ENCODE measurements at regions not wholly inside any gene's neighbourhood (a gene's known extent, or its start where the extent isn't known, plus 50 kb on each side); places are given as distances from the start of the nearest gene placed in this dataset.

DNA sequence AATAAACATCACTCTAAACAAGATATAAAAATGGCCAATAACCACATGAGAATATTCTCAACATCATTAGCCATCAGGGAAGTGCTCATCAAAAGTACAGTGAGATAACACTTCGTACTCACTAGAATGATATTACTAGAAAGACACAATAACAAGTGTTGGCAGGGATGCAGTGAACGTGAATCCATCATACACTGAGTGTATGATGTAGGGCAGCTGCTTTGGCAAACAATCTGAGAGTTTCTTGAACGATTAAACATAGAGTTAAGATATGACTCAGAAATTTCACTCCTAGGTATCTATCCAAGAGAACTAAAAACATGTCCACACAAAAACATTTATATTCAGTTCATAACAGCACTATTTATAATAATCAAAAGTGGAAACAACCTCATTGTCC, 368.9 kb downstream of the PID1 start:
- H3K27me3 ChIP-seq = no peaks in the 10 kb centered on the region
- no peaks in the 10 kb centered on the region for H3K36me3 ChIP-seq
- H3K4me3 ChIP-seq = no peak overlapping the region
- H3K27ac ChIP-seq = no peak overlapping the region
- H3K9me3 ChIP-seq = no peaks in the 10 kb centered on the region
- TF ChIP-seq, protein P1, sequence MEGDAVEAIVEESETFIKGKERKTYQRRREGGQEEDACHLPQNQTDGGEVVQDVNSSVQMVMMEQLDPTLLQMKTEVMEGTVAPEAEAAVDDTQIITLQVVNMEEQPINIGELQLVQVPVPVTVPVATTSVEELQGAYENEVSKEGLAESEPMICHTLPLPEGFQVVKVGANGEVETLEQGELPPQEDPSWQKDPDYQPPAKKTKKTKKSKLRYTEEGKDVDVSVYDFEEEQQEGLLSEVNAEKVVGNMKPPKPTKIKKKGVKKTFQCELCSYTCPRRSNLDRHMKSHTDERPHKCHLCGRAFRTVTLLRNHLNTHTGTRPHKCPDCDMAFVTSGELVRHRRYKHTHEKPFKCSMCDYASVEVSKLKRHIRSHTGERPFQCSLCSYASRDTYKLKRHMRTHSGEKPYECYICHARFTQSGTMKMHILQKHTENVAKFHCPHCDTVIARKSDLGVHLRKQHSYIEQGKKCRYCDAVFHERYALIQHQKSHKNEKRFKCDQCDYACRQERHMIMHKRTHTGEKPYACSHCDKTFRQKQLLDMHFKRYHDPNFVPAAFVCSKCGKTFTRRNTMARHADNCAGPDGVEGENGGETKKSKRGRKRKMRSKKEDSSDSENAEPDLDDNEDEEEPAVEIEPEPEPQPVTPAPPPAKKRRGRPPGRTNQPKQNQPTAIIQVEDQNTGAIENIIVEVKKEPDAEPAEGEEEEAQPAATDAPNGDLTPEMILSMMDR (IDR thresholded peaks at IDR 0.05) = no peak
- no peak for TF ChIP-seq POLR2A (IDR thresholded peaks at IDR 0.05)
- no peaks in the 10 kb centered on the region for H3K4me1 ChIP-seq
- DNase-seq = no peak

DNA sequence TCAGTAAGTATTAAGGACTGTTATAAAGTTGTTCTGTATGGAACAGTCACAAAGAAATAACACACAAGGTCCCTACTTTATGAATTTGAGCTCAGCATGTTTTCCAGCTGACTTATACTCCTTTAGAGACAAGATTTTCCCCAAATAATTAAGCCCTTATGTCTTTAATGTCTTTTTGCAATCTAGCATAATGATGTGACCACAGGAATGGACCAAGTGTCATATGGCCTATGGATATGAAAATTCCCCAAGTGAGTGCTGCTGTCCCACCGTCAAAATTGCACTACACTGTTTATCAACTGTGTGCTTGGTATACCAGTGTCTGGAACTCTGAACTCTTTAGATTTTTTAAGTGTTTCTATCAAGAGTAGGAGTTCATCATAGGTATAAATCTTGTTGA, 369.6 kb downstream of the PID1 start:
- H3K27ac ChIP-seq = no peak overlapping the region
- H3K27me3 ChIP-seq = no peaks in the 10 kb centered on the region
- H3K4me1 ChIP-seq = no peaks in the 10 kb centered on the region
- H3K4me3 ChIP-seq = no peak overlapping the region
- no peak for DNase-seq
- no peaks in the 10 kb centered on the region for H3K36me3 ChIP-seq
- TF ChIP-seq POLR2A (IDR thresholded peaks at IDR 0.05) = no peak
- H3K9me3 ChIP-seq = no peaks in the 10 kb centered on the region

- Histone ChIP-seq H3K4me3 (no peak overlapping the region), H3K9me3 (no peaks in the 10 kb centered on the region), H3K4me1 (no peaks in the 10 kb centered on the region), H3K27me3 (no peaks in the 10 kb centered on the region), H3K27ac (no peak overlapping the region), H3K36me3 (no peaks in the 10 kb centered on the region)
- TF ChIP-seq POLR2A (IDR thresholded peaks at IDR 0.05) = no peak
- TF ChIP-seq, protein P1 (IDR thresholded peaks at IDR 0.05) = no peak
- DNase-seq = no peak
Observed at GRCh38 chr2:228878138-228878537, 392.9 kb downstream of the PID1 start.

DNA sequence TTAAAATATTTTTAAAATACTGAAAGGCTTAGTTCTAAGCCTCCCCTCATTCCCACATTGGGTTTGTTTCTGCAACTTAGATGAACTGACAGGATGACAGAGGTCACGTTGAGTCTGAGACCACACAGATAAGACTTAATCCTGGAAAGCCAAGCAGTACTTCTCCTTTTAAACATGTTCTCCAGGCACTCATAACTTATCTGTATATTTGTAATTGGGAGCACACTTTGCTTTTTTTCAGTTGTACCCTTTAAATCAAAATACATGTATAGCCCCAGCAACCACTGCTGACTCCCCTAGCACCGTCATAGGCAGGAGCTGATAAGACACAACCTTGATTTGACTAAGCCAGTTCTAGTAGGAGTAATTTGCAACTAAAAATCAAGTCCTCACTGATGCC, 394.8 kb downstream of the PID1 start:
- H3K36me3 ChIP-seq = no peaks in the 10 kb centered on the region
- no peak overlapping the region for H3K27ac ChIP-seq
- H3K4me1 ChIP-seq = no peaks in the 10 kb centered on the region
- DNase-seq = no peak
- TF ChIP-seq, protein P1 (IDR thresholded peaks at IDR 0.05) = no peak
- no peak for TF ChIP-seq POLR2A (IDR thresholded peaks at IDR 0.05)
- H3K4me3 ChIP-seq = no peak overlapping the region
- no peaks in the 10 kb centered on the region for H3K9me3 ChIP-seq
- no peaks in the 10 kb centered on the region for H3K27me3 ChIP-seq

GRCh38 chr2:228875152-228875900, 395.8 kb downstream of the PID1 start:
- no peak for TF ChIP-seq POLR2A (IDR thresholded peaks at IDR 0.05)
- TF ChIP-seq, protein P1 (IDR thresholded peaks at IDR 0.05) = no peak
- H3K4me3 ChIP-seq = no peak overlapping the region
- no peak overlapping the region for H3K27ac ChIP-seq
- no peaks in the 10 kb centered on the region for H3K27me3 ChIP-seq
- no peaks in the 10 kb centered on the region for H3K36me3 ChIP-seq
- no peak for DNase-seq
- H3K9me3 ChIP-seq = no peaks in the 10 kb centered on the region
- no peaks in the 10 kb centered on the region for H3K4me1 ChIP-seq

- Histone ChIP-seq H3K27ac (no peak overlapping the region), H3K4me3 (no peak overlapping the region), H3K9me3 (no peaks in the 10 kb centered on the region), H3K27me3 (no peaks in the 10 kb centered on the region), H3K36me3 (no peaks in the 10 kb centered on the region), H3K4me1 (no peaks in the 10 kb centered on the region)
- DNase-seq = no peak
- no peak for TF ChIP-seq POLR2A (IDR thresholded peaks at IDR 0.05)
- TF ChIP-seq, protein P1 (IDR thresholded peaks at IDR 0.05) = no peak
Observed at GRCh38 chr2:228871012-228871411, 400.1 kb downstream of the PID1 start.

All from Peyer's patch (tissue), 4 donors.